ENCODE measurements at regions not wholly inside any gene's neighbourhood (a gene's known extent, or its start where the extent isn't known, plus 50 kb on each side); places are given as distances from the start of the nearest gene placed in this dataset.

DNA sequence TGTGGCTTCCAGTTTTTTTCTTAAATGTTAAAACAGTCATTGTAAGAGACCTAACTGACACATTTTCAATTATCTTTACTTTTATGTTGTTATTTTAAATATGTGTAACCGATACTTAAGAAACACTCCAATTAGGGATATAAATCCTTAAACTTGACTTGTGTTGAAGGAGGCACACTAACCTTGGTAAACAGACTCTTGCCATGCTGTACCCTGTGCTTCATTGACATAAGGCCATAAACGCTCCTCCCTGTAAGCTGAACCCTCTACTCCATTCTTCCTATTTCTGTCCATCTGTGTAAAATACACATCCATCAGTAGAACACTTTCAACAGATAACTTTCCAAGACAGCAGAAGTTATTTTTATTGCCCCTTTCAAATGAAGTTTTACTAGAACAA is 780.5 kb upstream of the FAM98A start:
- no peak for DNase-seq (ENCODE audit: low read depth)
- H3K4me3 ChIP-seq (ENCODE audit: low read length) = no peak overlapping the region

DNA sequence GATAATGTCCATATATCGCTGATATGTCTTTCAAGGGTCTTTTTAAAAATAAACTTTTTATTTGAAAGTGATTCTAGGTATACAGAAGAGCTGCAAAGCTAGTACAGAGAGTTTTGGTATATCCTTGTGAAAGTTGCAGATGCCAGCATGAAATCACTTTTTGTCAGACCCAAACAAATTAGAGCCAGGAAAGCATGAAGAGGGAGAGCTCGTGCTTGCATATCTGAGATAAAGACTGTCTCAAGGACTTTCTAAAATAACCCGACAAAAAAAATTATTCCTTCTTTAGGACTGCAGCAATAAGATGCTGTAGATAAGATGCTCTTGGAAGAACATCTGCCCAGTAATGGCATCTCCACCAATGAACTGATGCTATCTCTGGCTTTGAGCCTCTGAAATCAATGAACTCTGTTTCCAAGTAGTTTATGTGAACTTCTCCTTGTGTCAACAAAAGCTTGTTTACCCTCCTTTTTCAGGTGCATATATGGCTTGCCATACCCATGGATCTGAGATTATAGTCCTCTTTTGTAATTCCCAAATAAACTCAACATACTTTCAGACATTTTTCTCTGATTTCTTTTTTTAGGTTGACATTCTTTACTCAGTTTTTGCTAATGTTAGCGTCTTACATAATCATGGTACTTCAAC is 774.6 kb upstream of the FAM98A start:
- TF ChIP-seq, protein P1, sequence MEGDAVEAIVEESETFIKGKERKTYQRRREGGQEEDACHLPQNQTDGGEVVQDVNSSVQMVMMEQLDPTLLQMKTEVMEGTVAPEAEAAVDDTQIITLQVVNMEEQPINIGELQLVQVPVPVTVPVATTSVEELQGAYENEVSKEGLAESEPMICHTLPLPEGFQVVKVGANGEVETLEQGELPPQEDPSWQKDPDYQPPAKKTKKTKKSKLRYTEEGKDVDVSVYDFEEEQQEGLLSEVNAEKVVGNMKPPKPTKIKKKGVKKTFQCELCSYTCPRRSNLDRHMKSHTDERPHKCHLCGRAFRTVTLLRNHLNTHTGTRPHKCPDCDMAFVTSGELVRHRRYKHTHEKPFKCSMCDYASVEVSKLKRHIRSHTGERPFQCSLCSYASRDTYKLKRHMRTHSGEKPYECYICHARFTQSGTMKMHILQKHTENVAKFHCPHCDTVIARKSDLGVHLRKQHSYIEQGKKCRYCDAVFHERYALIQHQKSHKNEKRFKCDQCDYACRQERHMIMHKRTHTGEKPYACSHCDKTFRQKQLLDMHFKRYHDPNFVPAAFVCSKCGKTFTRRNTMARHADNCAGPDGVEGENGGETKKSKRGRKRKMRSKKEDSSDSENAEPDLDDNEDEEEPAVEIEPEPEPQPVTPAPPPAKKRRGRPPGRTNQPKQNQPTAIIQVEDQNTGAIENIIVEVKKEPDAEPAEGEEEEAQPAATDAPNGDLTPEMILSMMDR (conservative IDR thresholded peaks at IDR 0.05; ENCODE audit: low read length) = no peak
- H3K4me3 ChIP-seq (ENCODE audit: low read length) = no peak overlapping the region
- no peak for DNase-seq (ENCODE audit: low read depth)

More for the DNA sequence above, 780.5 kb upstream of the FAM98A start:
- TF ChIP-seq, protein P1 (conservative IDR thresholded peaks at IDR 0.05; ENCODE audit: low read length) = no peak

DNA sequence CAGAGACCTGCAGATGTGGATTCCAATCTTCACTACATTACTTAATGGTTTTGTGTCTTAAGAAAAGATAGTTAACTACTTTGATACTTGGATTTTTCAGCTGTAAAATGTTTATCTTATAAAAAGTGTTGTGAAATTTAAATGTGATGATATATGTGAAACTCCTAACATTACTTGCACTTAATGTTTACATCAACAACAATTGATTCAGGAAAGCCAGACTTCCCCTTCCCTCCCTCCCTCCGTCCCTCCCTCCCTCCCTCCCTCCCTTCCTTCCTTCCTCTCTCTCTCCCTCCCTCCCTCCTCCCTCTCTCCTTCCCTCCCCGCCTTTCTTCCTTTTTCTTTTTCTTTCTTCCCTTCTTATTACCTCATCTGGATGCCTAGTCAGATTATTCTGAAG is 773.9 kb upstream of the FAM98A start:
- DNase-seq (ENCODE audit: low read depth) = no peak
- TF ChIP-seq, protein P1 (conservative IDR thresholded peaks at IDR 0.05; ENCODE audit: low read length) = no peak
- no peak overlapping the region for H3K4me3 ChIP-seq (ENCODE audit: low read length)

DNA sequence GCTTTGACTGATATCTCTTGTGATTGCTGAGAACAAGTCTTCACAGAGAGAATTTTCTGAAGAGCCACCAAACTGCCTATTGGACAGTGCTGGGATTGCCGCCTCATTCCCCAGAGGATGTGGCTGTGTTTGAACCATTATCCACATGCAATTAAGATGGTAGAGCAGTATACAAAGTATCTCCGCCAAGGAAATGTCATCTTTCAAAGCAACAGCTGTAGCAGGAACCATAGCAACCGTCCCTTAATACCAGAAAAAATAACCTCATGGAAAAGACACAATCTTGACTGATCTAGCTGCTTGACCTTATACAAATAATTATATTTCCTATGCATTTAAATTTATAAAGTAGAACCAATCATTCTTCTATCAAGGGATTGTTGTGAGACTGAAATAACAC is 772.6 kb upstream of the FAM98A start:
- DNase-seq (ENCODE audit: low read depth) = no peak
- H3K4me3 ChIP-seq (ENCODE audit: low read length) = no peak overlapping the region
- TF ChIP-seq, protein P1 (conservative IDR thresholded peaks at IDR 0.05; ENCODE audit: low read length) = no peak

DNA sequence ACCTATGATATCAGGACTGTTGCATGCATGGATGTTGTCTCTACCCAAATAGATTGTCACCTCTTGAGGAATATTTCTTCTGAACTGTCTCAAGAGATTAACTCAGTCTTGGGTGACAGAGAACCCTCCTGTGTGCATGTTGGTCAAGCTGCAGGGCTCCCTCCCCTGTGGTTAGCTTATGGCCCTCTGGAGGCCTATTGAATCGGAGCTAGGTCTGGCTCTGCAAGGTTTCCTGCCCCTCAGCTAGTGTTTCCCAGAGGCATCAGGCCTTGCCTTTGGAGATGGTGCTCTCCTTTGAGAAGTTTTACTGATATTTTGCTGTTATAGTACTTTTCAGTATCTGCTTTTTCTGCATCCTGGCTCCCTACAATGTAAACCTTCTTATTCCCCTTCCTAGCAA is 769.2 kb upstream of the FAM98A start:
- no peak for DNase-seq (ENCODE audit: low read depth)
- H3K4me3 ChIP-seq (ENCODE audit: low read length) = no peak overlapping the region
- TF ChIP-seq, protein P1 (conservative IDR thresholded peaks at IDR 0.05; ENCODE audit: low read length) = no peak

DNA sequence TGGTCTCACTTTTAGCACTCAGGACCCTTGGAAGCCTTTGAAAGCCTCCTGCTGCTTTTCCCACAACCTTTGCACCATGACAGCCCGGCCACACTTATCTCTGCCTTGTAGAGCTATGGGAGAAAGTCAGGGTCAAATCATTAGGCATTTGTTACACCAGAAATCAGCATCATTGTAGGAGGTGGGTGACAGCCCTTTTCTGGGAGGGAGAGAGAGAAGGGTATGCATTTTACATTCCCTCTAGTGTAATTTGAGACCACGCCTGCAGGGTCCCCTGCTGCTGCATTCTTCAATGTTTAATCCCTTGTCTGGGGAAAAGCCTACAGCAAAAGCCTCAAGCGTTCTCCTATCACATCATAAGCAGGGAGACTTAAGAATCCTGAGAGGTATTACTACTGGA is 766.8 kb upstream of the FAM98A start:
- TF ChIP-seq, protein P1 (conservative IDR thresholded peaks at IDR 0.05; ENCODE audit: low read length) = no peak
- no peak for DNase-seq (ENCODE audit: low read depth)
- H3K4me3 ChIP-seq (ENCODE audit: low read length) = no peak overlapping the region

DNA sequence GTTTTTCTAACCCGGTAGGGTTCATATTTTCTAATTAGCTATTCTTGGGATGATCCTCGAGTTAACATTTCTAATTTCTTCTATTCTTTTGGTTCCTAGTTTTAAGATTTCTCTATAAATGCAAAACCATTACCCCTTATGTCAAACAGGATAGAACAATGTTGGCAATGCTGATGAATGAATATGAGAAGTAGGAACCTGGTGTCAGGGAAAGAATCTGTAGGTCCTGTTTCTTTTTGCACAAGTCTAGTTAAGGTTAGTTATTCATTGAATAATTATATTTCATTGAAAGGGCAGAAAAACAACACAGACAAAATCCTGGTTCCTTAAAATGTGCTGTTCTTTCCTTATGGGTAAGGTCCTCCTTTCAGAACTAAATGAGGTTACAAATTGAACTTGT is 766.4 kb upstream of the FAM98A start:
- no peak overlapping the region for H3K4me3 ChIP-seq (ENCODE audit: low read length)
- no peak for DNase-seq (ENCODE audit: low read depth)
- TF ChIP-seq, protein P1 (conservative IDR thresholded peaks at IDR 0.05; ENCODE audit: low read length) = no peak

Measured in AG10803 (cell line).